ENCODE measurements at regions not wholly inside any gene's neighbourhood (a gene's known extent, or its start where the extent isn't known, plus 50 kb on each side); places are given as distances from the start of the nearest gene placed in this dataset.

GRCh38 chr14:98858561-98858960, 413.4 kb downstream of the BCL11B start:
- Histone ChIP-seq H3K4me1 (no peaks in the 10 kb centered on the region), H3K9me3 (no peaks in the 10 kb centered on the region), H3K36me3 (ENCODE audit: control insufficient read depth, insufficient read depth, low read length) (no peaks in the 10 kb centered on the region), H3K4me3 (ENCODE audit: low read depth, low read length) (no peak overlapping the region), H3K27me3 (replicated peaks; ENCODE audit: control insufficient read depth, insufficient read depth, low read length) (no peaks in the 10 kb centered on the region)
- no peak for TF ChIP-seq CTCF (IDR thresholded peaks at IDR 0.05; ENCODE audit: insufficient read depth in 1 of 2, low read depth in 1 of 2, low read length in 1 of 2, severe bottlenecking in 1 of 2, unreplicated experiment in 1 of 2)
- Mint-ChIP-seq H3K4me1 (ENCODE audit: low read depth, unreplicated experiment) (no peaks in the 10 kb centered on the region), H3K36me3 (ENCODE audit: insufficient read depth, unreplicated experiment) (no peaks in the 10 kb centered on the region), H3K4me3 (ENCODE audit: unreplicated experiment) (no peak overlapping the region), H3K9me3 (ENCODE audit: unreplicated experiment) (no peaks in the 10 kb centered on the region), H3K27ac (ENCODE audit: unreplicated experiment) (no peak overlapping the region), H3K27me3 (ENCODE audit: insufficient read depth, unreplicated experiment) (peaks cover 9% of the 10 kb centered on the region)
- CTCF ChIA-PET = no interaction called here
- intact Hi-C loops (cut with micrococcal nuclease; ENCODE audit: unreplicated experiment) = no loop called here
- no peak for DNase-seq
- POLR2A ChIA-PET = no interaction called here
- no TSS peak for BruUV-seq (replicated peaks)

GRCh38 chr14:98859301-98859700, 412.7 kb downstream of the BCL11B start:
- H3K4me1 ChIP-seq = no peaks in the 10 kb centered on the region
- no peak overlapping the region for H3K4me3 ChIP-seq (ENCODE audit: low read depth, low read length)
- H3K27me3 Mint-ChIP-seq (ENCODE audit: insufficient read depth, unreplicated experiment) = peaks cover 6% of the 10 kb centered on the region
- TF ChIP-seq CTCF (IDR thresholded peaks at IDR 0.05; ENCODE audit: insufficient read depth in 1 of 2, low read depth in 1 of 2, low read length in 1 of 2, severe bottlenecking in 1 of 2, unreplicated experiment in 1 of 2) = no peak
- ChIA-PET CTCF (no interaction called here), POLR2A (no interaction called here)
- H3K9me3 ChIP-seq = no peaks in the 10 kb centered on the region
- no peaks in the 10 kb centered on the region for H3K9me3 Mint-ChIP-seq (ENCODE audit: unreplicated experiment)
- intact Hi-C loops (cut with micrococcal nuclease; ENCODE audit: unreplicated experiment) = no loop called here
- no peak overlapping the region for H3K27ac Mint-ChIP-seq (ENCODE audit: unreplicated experiment)
- no peaks in the 10 kb centered on the region for H3K4me1 Mint-ChIP-seq (ENCODE audit: low read depth, unreplicated experiment)
- no peaks in the 10 kb centered on the region for H3K27me3 ChIP-seq (replicated peaks; ENCODE audit: control insufficient read depth, insufficient read depth, low read length)
- H3K36me3 ChIP-seq (ENCODE audit: control insufficient read depth, insufficient read depth, low read length) = no peaks in the 10 kb centered on the region
- BruUV-seq (replicated peaks) = no TSS peak
- no peak for DNase-seq
- no peaks in the 10 kb centered on the region for H3K36me3 Mint-ChIP-seq (ENCODE audit: insufficient read depth, unreplicated experiment)
- no peak overlapping the region for H3K4me3 Mint-ChIP-seq (ENCODE audit: unreplicated experiment)

GRCh38 chr14:98864211-98864610, 407.8 kb downstream of the BCL11B start:
- Histone ChIP-seq H3K4me1 (no peaks in the 10 kb centered on the region), H3K9me3 (no peaks in the 10 kb centered on the region), H3K36me3 (ENCODE audit: control insufficient read depth, insufficient read depth, low read length) (no peaks in the 10 kb centered on the region), H3K27me3 (replicated peaks; ENCODE audit: control insufficient read depth, insufficient read depth, low read length) (no peaks in the 10 kb centered on the region), H3K4me3 (ENCODE audit: low read depth, low read length) (no peak overlapping the region)
- Mint-ChIP-seq H3K27ac (ENCODE audit: unreplicated experiment) (no peak overlapping the region), H3K27me3 (ENCODE audit: insufficient read depth, unreplicated experiment) (peaks cover 2% of the 10 kb centered on the region), H3K9me3 (ENCODE audit: unreplicated experiment) (no peaks in the 10 kb centered on the region), H3K4me1 (ENCODE audit: low read depth, unreplicated experiment) (no peaks in the 10 kb centered on the region), H3K4me3 (ENCODE audit: unreplicated experiment) (no peak overlapping the region), H3K36me3 (ENCODE audit: insufficient read depth, unreplicated experiment) (no peaks in the 10 kb centered on the region)
- TF ChIP-seq CTCF (IDR thresholded peaks at IDR 0.05; ENCODE audit: insufficient read depth in 1 of 2, low read depth in 1 of 2, low read length in 1 of 2, severe bottlenecking in 1 of 2, unreplicated experiment in 1 of 2) = no peak
- ChIA-PET POLR2A (no interaction called here), CTCF (no interaction called here)
- BruUV-seq (replicated peaks) = no TSS peak
- intact Hi-C loops (cut with micrococcal nuclease; ENCODE audit: unreplicated experiment) = no loop called here
- DNase-seq = no peak

Data from Caco-2 (cell line).